GM10847 (cell line): ENCODE measurements at regions not wholly inside any gene's neighbourhood (a gene's known extent, or its start where the extent isn't known, plus 50 kb on each side); places are given as distances from the start of the nearest gene placed in this dataset.

Source experiments
- POLR2A ChIP-seq: IDR thresholded peaks from 2 replicates; pipeline ENCODE4 v1.6.1; 2011; ENCODE audit not compliant: insufficient read length; ENCODE audit errors: extremely low read depth

DNA sequence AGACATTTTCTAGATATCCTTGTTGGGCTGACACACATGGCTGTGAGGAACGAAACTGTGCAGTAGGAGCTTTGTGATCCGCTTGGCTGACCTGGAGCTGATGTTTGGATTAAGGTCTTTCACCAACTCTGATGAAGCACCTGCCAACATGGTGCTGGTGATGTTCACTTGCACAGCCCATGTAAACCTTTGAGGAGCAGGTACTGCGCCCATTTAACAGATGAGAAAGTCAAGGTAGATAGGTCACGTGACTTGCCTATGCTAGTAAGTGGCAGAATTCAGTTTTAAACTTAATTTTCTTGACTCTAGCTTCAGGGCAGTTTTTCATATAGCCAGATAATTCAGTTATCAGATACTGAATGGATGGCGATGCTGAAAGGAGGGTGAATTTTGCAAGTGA, 351.9 kb downstream of the RPS24 start:
- no peak for TF ChIP-seq POLR2A

DNA sequence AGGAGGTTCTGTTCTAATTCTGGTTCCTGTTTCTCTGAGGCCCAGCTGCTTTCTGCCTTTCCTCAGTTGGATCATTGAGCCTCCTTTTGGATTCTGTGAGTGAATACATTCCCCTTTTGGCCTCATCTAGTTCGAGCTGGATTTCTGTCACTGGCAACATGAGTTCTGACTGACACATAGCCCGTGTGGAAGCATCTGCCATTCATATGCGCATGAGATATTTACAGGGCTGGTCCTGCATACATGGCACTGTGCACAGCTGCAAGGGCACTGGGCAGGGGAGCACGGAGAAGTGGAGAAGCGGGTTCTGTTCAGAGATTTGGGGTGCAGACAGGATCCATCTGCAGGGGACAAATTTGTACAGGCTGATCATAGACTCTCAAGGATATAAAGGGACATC, 352.8 kb downstream of the RPS24 start:
- TF ChIP-seq POLR2A: no peak

DNA sequence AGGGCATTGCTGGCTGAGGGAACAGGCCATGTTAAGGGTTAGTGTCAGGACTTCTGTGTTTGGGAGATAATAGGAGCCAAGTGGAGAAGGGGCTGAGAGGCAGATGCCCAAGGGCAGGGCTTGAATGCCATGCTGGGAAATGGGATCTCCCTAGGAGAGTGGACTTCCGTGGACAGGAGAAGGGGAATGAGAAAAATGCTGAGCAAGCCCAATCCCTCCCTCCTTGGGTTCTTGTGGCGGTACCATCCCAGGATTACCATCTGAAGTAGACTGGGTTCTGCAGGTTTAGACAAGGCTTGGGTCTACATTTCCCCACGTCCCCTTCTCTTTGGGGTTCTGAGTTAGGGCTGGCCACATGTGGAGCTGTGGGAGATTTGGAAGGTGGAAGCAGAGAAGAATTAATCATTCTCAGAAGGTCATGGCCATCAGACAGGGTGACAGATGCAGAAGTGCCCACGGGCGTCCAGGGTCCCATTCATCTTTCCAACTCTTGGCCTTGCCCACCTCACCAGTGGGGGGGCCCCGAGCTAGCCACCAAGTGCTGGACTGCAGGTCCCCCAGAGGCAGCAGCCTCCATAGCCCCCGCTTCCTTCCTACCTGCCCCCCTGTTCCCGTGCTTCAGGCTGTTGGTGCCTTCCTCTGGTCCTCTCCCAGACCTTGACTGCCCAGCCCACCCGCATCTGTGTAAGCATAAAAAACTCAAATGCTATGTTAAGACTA, 354.8 kb downstream of the RPS24 start:
- no peak for TF ChIP-seq POLR2A

DNA sequence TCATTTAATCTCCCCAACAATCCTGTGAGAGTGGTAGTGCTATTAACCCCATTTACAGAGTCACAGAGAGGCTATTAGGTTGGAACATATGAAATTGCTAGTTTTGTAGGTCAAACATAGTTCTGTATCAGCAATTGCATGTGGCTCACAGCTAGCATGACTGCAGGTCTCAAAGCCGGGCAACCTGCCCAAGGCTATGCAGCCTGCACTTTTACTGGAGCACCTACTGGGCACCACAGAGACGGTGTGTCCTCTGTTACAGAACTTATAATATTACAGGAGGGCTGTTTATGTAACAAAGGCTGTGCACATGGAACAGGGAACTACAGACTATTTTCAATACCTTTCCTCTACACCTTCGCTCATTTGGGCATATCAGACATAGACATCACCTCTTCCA, 355.8 kb downstream of the RPS24 start:
- no peak for TF ChIP-seq POLR2A

DNA sequence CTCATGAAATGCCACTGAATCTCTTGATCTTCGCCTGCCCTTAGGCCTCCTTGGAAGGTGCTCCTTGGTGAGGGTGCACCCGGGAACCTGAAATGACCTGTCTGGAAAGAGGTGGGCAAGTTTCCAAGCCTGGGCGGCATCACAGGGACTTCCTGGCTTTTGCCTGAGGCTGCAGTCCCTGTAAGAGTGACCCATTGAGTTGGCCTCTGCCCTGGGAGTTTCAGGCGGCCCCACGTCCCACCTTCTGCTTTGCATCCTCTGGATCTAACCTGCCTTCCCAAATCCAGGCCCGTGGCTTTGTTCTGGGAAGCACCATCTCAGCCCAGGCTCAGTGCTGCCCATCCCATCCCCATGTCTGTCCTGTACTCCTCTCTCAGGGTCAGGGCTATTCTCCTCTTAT, 356.4 kb downstream of the RPS24 start:
- TF ChIP-seq POLR2A: no peak

DNA sequence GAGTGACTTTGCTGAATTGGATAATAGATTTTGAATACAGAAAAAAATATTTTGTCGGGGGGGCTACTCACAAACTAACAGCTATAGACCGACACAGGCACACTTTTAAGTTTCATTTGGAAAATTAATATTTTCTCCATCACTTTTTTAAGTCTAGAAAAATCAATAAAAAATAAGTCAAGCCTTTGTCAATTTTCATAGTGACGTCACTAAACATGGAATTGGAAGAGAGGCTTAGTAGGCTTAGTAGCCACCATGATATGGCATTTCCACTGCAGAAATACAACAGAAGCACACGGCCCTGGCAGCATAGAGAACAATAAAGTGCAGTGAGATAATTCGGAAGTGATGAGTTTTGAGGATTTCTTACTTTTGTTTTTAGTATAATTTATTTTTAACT, 357.2 kb downstream of the RPS24 start:
- TF ChIP-seq POLR2A: no peak

DNA sequence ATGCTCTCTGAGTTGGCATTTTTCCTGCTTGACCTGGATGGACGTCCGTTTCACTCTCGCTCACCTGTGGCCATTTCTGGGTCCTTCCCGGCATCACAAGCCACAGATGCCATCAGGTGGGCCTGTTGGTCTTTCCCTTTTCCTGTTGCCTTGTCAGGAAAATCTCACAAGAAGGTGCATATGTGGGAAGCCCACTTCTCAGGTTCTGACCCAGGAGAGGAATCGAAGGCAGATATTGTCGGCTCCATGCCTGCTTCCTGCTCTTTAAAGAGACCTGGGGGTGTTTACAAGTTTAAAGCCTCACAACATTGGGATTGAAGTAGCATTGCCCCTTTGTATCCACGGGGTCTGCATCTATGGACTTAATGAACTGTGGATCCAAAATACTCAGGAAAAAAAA, 357.9 kb downstream of the RPS24 start:
- TF ChIP-seq POLR2A: no peak

GRCh38 chr10:78392197-78392596, 358.5 kb downstream of the RPS24 start:
- no peak for TF ChIP-seq POLR2A

DNA sequence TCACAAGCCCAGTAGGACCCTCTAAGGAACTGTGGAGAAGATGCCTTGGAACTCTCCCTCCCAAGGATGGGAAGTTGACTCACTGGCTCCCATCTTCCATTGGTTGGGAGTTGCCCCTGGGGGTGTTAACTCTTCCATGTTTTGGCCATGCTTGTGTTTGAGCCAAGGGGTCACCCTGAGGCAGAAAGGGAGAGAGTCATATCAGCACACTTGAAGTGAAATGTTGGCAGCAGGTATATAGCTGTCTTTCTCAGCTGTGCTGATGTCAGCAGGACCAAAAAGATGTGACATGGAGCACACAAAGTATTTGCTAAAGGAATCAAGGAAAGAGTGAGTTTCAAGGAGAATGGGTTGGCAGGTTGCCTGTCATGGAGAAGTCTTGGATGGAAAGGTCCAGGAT, 359.4 kb downstream of the RPS24 start:
- TF ChIP-seq POLR2A: no peak

DNA sequence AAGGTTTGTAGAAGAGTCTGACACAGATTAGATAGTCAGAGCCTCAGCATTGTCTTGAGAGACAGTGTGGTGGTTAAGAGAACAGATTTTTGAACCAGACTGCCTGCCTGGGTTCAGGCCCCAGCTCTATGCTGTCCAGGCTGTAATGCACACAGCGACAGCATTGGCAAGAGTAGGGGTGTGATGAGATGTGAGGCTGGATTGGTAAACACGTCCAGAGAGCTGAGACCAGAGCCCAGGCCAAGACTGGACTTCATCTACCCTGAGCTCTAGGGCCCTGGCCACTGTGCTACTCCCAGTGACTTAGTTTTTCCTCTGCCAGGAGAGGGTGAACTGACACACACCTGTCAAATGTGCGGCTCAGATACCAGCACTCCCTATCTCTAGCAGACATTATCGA, 360.4 kb downstream of the RPS24 start:
- TF ChIP-seq POLR2A: no peak

DNA sequence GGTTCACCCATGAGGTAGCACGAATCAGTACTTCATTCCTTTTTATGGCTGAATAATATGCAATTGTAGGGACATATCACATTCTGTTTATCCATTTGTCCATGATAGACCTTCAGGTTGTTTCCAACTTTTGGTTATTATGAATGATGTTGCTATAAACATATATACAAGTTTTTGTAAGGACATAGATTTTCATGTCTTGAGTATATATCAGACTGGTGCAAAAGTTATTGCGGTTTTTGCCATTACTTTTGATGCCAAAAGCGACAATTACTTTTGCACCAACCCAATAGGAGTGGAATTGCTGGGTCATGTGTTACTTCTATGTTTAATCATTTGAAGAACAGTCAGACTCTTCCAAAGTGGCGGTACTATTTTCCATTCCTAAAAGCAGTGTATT, 361.5 kb downstream of the RPS24 start:
- TF ChIP-seq POLR2A: no peak

DNA sequence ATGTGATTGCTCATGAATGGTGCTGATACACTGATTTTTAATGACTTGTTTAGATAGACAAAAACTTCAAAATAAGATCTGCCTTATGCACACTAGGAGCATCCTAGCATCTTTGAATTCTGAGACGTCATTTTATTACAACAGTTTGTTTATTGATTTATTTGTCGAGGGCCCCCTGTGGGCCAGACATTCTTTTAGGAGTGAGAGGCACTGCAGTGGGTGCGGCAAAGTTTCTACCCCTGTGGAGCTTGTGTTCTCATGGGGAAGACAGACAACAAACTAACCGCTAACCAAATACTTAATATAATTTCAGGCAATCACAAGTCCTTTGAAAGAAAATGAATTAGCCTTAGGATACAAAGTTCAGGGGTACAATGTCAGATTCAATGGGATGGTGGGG, 363.1 kb downstream of the RPS24 start:
- no peak for TF ChIP-seq POLR2A

- no peak for TF ChIP-seq POLR2A
These were observed 364.1 kb downstream of the RPS24 start for GRCh38 chr10:78397786-78398185.

GRCh38 chr10:78398382-78398781, 364.7 kb downstream of the RPS24 start:
- no peak for TF ChIP-seq POLR2A

GRCh38 chr10:78401624-78402367, 368.1 kb downstream of the RPS24 start:
- no peak for TF ChIP-seq POLR2A

DNA sequence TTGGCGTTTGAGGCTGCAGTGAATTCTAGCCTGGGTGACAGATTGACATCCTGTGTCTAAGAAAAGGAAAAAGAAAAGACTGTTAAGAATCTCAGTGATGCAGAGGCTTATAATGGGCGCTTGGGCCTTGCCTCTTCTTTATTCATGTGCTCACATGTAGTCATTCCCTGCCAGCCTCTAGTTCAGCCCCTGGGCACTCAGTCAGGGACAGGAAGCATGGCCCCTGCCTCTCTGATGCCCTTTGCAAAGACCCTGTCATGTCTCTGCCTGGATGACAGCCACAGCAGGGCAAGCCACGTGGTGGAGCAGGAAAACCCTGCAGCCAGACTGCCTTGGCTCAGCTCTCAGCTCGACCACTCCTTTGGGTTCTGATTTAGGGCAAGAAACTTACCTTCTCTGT, 368.9 kb downstream of the RPS24 start:
- TF ChIP-seq POLR2A: no peak

DNA sequence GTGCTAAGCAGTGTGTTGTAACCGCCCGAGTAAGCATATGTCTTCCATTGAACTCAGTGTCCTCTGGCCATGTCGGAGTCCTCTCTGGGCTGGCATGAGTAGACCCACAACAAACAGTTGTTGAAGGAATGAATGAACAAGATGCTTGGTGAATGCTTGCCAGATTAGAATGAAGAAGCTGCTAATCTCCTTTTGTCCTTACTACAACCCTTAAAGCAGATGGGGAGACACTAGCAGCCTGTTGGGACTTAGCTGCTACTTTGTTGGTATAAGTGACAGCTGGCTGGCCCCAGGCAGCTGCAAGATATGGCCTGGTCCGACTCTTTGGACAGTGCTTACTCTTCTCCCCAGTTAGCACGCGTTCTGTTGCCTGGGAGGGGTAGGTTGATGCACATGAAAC, 370.1 kb downstream of the RPS24 start:
- TF ChIP-seq POLR2A: no peak

DNA sequence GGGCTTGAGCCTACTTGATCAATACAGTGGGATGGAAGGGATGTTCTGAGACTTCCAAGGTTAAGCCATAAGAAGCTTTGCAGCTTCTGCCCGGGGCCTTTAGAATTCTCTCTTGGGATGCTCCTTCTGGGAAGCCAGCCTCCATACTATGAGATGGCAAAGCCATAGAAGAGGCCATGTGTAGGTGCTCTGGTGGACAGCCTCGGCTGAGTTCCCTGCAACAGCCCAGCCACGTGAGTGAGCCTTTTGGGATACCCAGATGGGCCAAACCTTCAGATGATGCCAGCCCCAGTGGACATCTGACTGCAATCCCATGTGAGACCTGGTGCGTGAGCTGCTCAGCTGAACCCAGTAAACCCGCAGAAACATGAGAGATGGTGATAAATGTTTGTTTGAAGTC, 370.6 kb downstream of the RPS24 start:
- no peak for TF ChIP-seq POLR2A

- TF ChIP-seq POLR2A: no peak
These were observed 371.6 kb downstream of the RPS24 start for GRCh38 chr10:78405231-78405630.
